ENCODE measurements at regions not wholly inside any gene's neighbourhood (a gene's known extent, or its start where the extent isn't known, plus 50 kb on each side); places are given as distances from the start of the nearest gene placed in this dataset.
"Not testable (repeated sequence)": the region's sequence is repeated elsewhere in the genome, so short reads cannot be mapped to it uniquely, and the experiment has no call there.

- no peaks in the 10 kb centered on the region for H3K36me3 Mint-ChIP-seq (ENCODE audit: low read depth)
- no peaks in the 10 kb centered on the region for H3K4me1 Mint-ChIP-seq (ENCODE audit: low read depth)
- H3K4me3 Mint-ChIP-seq: no peak overlapping the region
- DNase-seq (ENCODE audit: low spot score): no peak
- no peaks in the 10 kb centered on the region for H3K9me3 Mint-ChIP-seq
- no peak overlapping the region for H3K27ac Mint-ChIP-seq
- intact Hi-C loops (cut with micrococcal nuclease): no loop called here
- peaks cover 4% of the 10 kb centered on the region for H3K27me3 Mint-ChIP-seq (ENCODE audit: insufficient read depth)
Observed at GRCh38 chrX:43386875-43387274, 269.2 kb upstream of the MAOA start.

- Mint-ChIP-seq H3K27ac (no peak overlapping the region), H3K4me1 (ENCODE audit: low read depth) (no peaks in the 10 kb centered on the region), H3K27me3 (ENCODE audit: insufficient read depth) (no peaks in the 10 kb centered on the region), H3K36me3 (ENCODE audit: low read depth) (no peaks in the 10 kb centered on the region), H3K4me3 (no peak overlapping the region), H3K9me3 (no peaks in the 10 kb centered on the region)
- intact Hi-C loops (cut with micrococcal nuclease): no loop called here
- no peak for DNase-seq (ENCODE audit: low spot score)
Observed at GRCh38 chrX:43405191-43405590, 250.9 kb upstream of the MAOA start.

GRCh38 chrX:43423876-43424275 is 232.2 kb upstream of the MAOA start:
- no peak for DNase-seq (ENCODE audit: low spot score)
- Mint-ChIP-seq H3K4me1 (ENCODE audit: low read depth) (no peaks in the 10 kb centered on the region), H3K27ac (no peak overlapping the region), H3K9me3 (no peaks in the 10 kb centered on the region), H3K4me3 (no peak overlapping the region), H3K27me3 (ENCODE audit: insufficient read depth) (no peaks in the 10 kb centered on the region), H3K36me3 (ENCODE audit: low read depth) (no peaks in the 10 kb centered on the region)
- intact Hi-C loops (cut with micrococcal nuclease): no loop called here

- intact Hi-C loops (cut with micrococcal nuclease): no loop called here
- H3K27ac Mint-ChIP-seq: no peak overlapping the region
- H3K4me3 Mint-ChIP-seq: no peak overlapping the region
- no peaks in the 10 kb centered on the region for H3K4me1 Mint-ChIP-seq (ENCODE audit: low read depth)
- no peak for DNase-seq (ENCODE audit: low spot score)
- no peaks in the 10 kb centered on the region for H3K36me3 Mint-ChIP-seq (ENCODE audit: low read depth)
- no peaks in the 10 kb centered on the region for H3K9me3 Mint-ChIP-seq
- no peaks in the 10 kb centered on the region for H3K27me3 Mint-ChIP-seq (ENCODE audit: insufficient read depth)
Observed at GRCh38 chrX:43436517-43436916, 219.6 kb upstream of the MAOA start.

- H3K27me3 Mint-ChIP-seq (ENCODE audit: insufficient read depth): no peaks in the 10 kb centered on the region
- H3K27ac Mint-ChIP-seq: no peak overlapping the region
- intact Hi-C loops (cut with micrococcal nuclease): no loop called here
- no peak overlapping the region for H3K4me3 Mint-ChIP-seq
- H3K36me3 Mint-ChIP-seq (ENCODE audit: low read depth): no peaks in the 10 kb centered on the region
- H3K9me3 Mint-ChIP-seq: peaks cover 13% of the 10 kb centered on the region
- no peak for DNase-seq (ENCODE audit: low spot score)
- no peaks in the 10 kb centered on the region for H3K4me1 Mint-ChIP-seq (ENCODE audit: low read depth)
Observed at GRCh38 chrX:43446752-43447151, 209.3 kb upstream of the MAOA start.

GRCh38 chrX:43448688-43449087 is 207.4 kb upstream of the MAOA start:
- Mint-ChIP-seq H3K4me1 (ENCODE audit: low read depth) (no peaks in the 10 kb centered on the region), H3K4me3 (no peak overlapping the region), H3K36me3 (ENCODE audit: low read depth) (no peaks in the 10 kb centered on the region), H3K9me3 (peaks cover 17% of the 10 kb centered on the region), H3K27me3 (ENCODE audit: insufficient read depth) (no peaks in the 10 kb centered on the region), H3K27ac (no peak overlapping the region)
- no peak for DNase-seq (ENCODE audit: low spot score)
- intact Hi-C loops (cut with micrococcal nuclease): no loop called here

GRCh38 chrX:43450355-43450754 is 205.7 kb upstream of the MAOA start:
- H3K4me3 Mint-ChIP-seq: no peak overlapping the region
- DNase-seq (ENCODE audit: low spot score): no peak
- H3K27me3 Mint-ChIP-seq (ENCODE audit: insufficient read depth): no peaks in the 10 kb centered on the region
- intact Hi-C loops (cut with micrococcal nuclease): no loop called here
- no peak overlapping the region for H3K27ac Mint-ChIP-seq
- H3K9me3 Mint-ChIP-seq: peaks cover 21% of the 10 kb centered on the region
- no peaks in the 10 kb centered on the region for H3K4me1 Mint-ChIP-seq (ENCODE audit: low read depth)
- H3K36me3 Mint-ChIP-seq (ENCODE audit: low read depth): no peaks in the 10 kb centered on the region

- H3K4me1 Mint-ChIP-seq (ENCODE audit: low read depth); H3K27ac Mint-ChIP-seq; H3K27me3 Mint-ChIP-seq (ENCODE audit: insufficient read depth); intact Hi-C loops (cut with micrococcal nuclease); DNase-seq (ENCODE audit: low spot score); H3K36me3 Mint-ChIP-seq (ENCODE audit: low read depth); H3K4me3 Mint-ChIP-seq: not testable (repeated sequence)
- peaks cover 25% of the 10 kb centered on the region for H3K9me3 Mint-ChIP-seq
Observed at GRCh38 chrX:43451976-43452686, 204.0 kb upstream of the MAOA start.

- intact Hi-C loops (cut with micrococcal nuclease): no loop called here
- H3K9me3 Mint-ChIP-seq: peaks cover 16% of the 10 kb centered on the region
- H3K4me3 Mint-ChIP-seq: no peak overlapping the region
- no peak overlapping the region for H3K27ac Mint-ChIP-seq
- no peaks in the 10 kb centered on the region for H3K4me1 Mint-ChIP-seq (ENCODE audit: low read depth)
- H3K27me3 Mint-ChIP-seq (ENCODE audit: insufficient read depth): no peaks in the 10 kb centered on the region
- no peak for DNase-seq (ENCODE audit: low spot score)
- no peaks in the 10 kb centered on the region for H3K36me3 Mint-ChIP-seq (ENCODE audit: low read depth)
Observed at GRCh38 chrX:43456063-43456462, 200.0 kb upstream of the MAOA start.

- no peaks in the 10 kb centered on the region for H3K4me1 Mint-ChIP-seq (ENCODE audit: low read depth)
- H3K4me3 Mint-ChIP-seq: no peak overlapping the region
- peaks cover 11% of the 10 kb centered on the region for H3K9me3 Mint-ChIP-seq
- H3K27me3 Mint-ChIP-seq (ENCODE audit: insufficient read depth): no peaks in the 10 kb centered on the region
- H3K27ac Mint-ChIP-seq: no peak overlapping the region
- intact Hi-C loops (cut with micrococcal nuclease): no loop called here
- DNase-seq (ENCODE audit: low spot score): no peak
- no peaks in the 10 kb centered on the region for H3K36me3 Mint-ChIP-seq (ENCODE audit: low read depth)
Observed at GRCh38 chrX:43456906-43457305, 199.2 kb upstream of the MAOA start.

GRCh38 chrX:43467608-43468234 is 188.4 kb upstream of the MAOA start:
- Mint-ChIP-seq H3K4me3 (no peak overlapping the region), H3K27ac (no peak overlapping the region), H3K4me1 (ENCODE audit: low read depth) (peaks cover 4% of the 10 kb centered on the region), H3K27me3 (ENCODE audit: insufficient read depth) (no peaks in the 10 kb centered on the region), H3K9me3 (no peaks in the 10 kb centered on the region), H3K36me3 (ENCODE audit: low read depth) (no peaks in the 10 kb centered on the region)
- intact Hi-C loops (cut with micrococcal nuclease): no loop called here
- DNase-seq (ENCODE audit: low spot score): no peak

GRCh38 chrX:43469391-43470054 is 186.6 kb upstream of the MAOA start:
- Mint-ChIP-seq H3K9me3 (no peaks in the 10 kb centered on the region), H3K27me3 (ENCODE audit: insufficient read depth) (no peaks in the 10 kb centered on the region), H3K27ac (no peak overlapping the region), H3K36me3 (ENCODE audit: low read depth) (no peaks in the 10 kb centered on the region), H3K4me1 (ENCODE audit: low read depth) (peaks cover 4% of the 10 kb centered on the region), H3K4me3 (no peak overlapping the region)
- intact Hi-C loops (cut with micrococcal nuclease): no loop called here
- no peak for DNase-seq (ENCODE audit: low spot score)

- no peaks in the 10 kb centered on the region for H3K36me3 Mint-ChIP-seq (ENCODE audit: low read depth)
- DNase-seq (ENCODE audit: low spot score): no peak
- no peaks in the 10 kb centered on the region for H3K27me3 Mint-ChIP-seq (ENCODE audit: insufficient read depth)
- no peak overlapping the region for H3K27ac Mint-ChIP-seq
- no peaks in the 10 kb centered on the region for H3K9me3 Mint-ChIP-seq
- H3K4me1 Mint-ChIP-seq (ENCODE audit: low read depth): peaks cover 4% of the 10 kb centered on the region
- H3K4me3 Mint-ChIP-seq: no peak overlapping the region
- intact Hi-C loops (cut with micrococcal nuclease): no loop called here
Observed at GRCh38 chrX:43474321-43474720, 181.8 kb upstream of the MAOA start.
